Immature natural killer cell (primary cell): ENCODE measurements at regions not wholly inside any gene's neighbourhood (a gene's known extent, or its start where the extent isn't known, plus 50 kb on each side); places are given as distances from the start of the nearest gene placed in this dataset.
"Not testable (repeated sequence)": the region's sequence is repeated elsewhere in the genome, so short reads cannot be mapped to it uniquely, and the experiment has no call there.

Source experiments
- DNase-seq, 3 donors: peaks; one replicate each; pipeline ENCODE4 v3.0.0; 2022; ENCODE audit warnings: mixed read lengths in 1 of 3
- H3K27ac Mint-ChIP-seq, 6 donors: one replicate each; pipeline ENCODE4 v1.8.0; 2020; ENCODE audit warnings: mixed read lengths in 6 of 6, mild to moderate bottlenecking in 5 of 6, inconsistent platforms in 4 of 6, moderate library complexity in 3 of 6
- H3K27me3 Mint-ChIP-seq, 3 donors: one replicate each; pipeline ENCODE4 v1.8.0; 2020 to 2021; ENCODE audit warnings: low read depth in 3 of 3, mild to moderate bottlenecking in 3 of 3, mixed read lengths in 3 of 3, moderate library complexity in 3 of 3, inconsistent platforms in 1 of 3
- H3K36me3 Mint-ChIP-seq, 3 donors: one replicate each; pipeline ENCODE4 v1.8.0; 2020; ENCODE audit warnings: mixed read lengths in 3 of 3, inconsistent platforms in 2 of 3, mild to moderate bottlenecking in 2 of 3
- H3K4me1 Mint-ChIP-seq, 2 donors: one replicate each; pipeline ENCODE4 v1.8.0; 2020; ENCODE audit warnings: inconsistent platforms in 2 of 2, mild to moderate bottlenecking in 2 of 2, mixed read lengths in 2 of 2, moderate library complexity in 1 of 2
- H3K4me3 Mint-ChIP-seq, 5 donors: one replicate each; pipeline ENCODE4 v1.8.0; 2020; ENCODE audit warnings: mild to moderate bottlenecking in 5 of 5, mixed read lengths in 5 of 5, inconsistent platforms in 3 of 5, moderate library complexity in 3 of 5
- H3K9me3 Mint-ChIP-seq, 6 donors: one replicate each; pipeline ENCODE4 v1.8.0; 2020; ENCODE audit warnings: mild to moderate bottlenecking in 6 of 6, mixed read lengths in 6 of 6, inconsistent platforms in 4 of 6, moderate library complexity in 3 of 6

DNA sequence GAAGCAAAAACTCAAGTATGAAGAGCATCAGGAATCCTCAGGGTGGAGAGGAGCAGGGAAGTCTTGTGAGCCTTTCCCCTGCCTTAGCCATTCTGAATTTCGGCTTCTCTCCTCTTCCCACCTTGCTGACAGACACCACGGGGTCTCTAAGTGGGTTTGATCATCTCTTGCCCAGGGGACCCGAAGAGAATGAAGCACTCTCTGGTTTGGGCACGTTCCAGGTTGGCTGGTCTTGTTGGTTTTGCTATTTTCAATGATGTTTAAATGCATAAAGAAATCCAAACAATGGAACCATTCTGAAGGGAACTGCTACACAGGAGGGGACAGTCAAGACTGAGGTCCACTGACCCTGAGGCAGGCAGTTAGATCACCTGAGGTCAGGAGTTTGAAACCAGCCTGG, 131.7 kb downstream of the PXDC1 start:
- Mint-ChIP-seq H3K9me3 (no peaks in the 10 kb centered on the region), H3K27me3 (peaks cover 1 to 16% (median 2%) of the 10 kb centered on the region in 3 donors), H3K4me3 (no peak overlapping the region), H3K27ac (no peak overlapping the region), H3K4me1 (peaks cover 2 to 6% of the 10 kb centered on the region in 2 donors), H3K36me3 (no peaks in the 10 kb centered on the region)
- no peak for DNase-seq

DNA sequence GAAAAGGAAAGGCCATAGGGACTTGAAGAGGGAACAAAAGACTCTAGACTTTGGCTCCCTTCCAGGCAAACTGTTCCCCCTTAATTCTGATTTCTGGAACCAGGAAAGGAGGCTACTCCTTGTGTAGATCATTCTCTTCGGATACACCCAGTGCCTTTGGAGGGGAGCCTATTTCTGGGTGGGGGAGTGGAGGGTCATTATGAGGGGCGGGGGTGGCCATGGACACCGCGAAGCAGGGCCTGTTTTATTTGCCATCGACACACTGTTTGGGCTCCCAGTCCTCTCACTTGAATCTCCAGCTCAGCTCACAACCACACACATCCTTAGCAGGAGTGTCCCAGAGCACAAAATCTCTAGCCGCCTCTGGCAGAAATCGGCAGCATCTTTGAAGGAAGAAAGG, 132.3 kb downstream of the PXDC1 start:
- no peak for DNase-seq

DNA sequence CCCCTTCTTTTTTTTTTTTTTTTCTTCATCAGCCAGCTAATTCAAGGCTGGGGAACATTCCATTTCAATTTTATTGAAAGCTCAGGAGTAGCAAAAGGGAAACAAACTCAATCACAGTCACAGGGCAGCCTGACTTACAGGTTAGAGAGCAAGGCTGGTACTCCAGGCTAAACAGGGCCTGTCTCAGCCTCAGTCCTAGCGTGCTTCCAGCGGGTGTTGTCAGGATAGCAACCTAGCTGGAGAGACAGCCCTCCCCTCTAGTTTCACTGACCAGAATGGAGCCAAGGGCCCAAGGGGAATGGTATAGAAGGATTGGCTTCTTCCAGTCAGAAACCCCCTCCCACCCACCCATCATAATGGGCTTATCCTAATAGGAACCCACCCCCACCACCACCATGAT, 132.9 kb downstream of the PXDC1 start:
- Mint-ChIP-seq H3K27me3 (peaks cover 1 to 16% (median 2%) of the 10 kb centered on the region in 3 donors), H3K27ac (no peak overlapping the region), H3K36me3 (no peaks in the 10 kb centered on the region), H3K4me1 (peaks cover 2 to 4% of the 10 kb centered on the region in 2 donors), H3K4me3 (no peak overlapping the region), H3K9me3 (no peaks in the 10 kb centered on the region)
- DNase-seq = no peak

More for the DNA sequence above, 132.3 kb downstream of the PXDC1 start:
- Mint-ChIP-seq H3K36me3 (no peaks in the 10 kb centered on the region), H3K4me1 (peaks cover 2 to 6% of the 10 kb centered on the region in 2 donors), H3K4me3 (no peak overlapping the region), H3K27me3 (peaks cover 1 to 16% (median 2%) of the 10 kb centered on the region in 3 donors), H3K27ac (no peak overlapping the region), H3K9me3 (no peaks in the 10 kb centered on the region)

DNA sequence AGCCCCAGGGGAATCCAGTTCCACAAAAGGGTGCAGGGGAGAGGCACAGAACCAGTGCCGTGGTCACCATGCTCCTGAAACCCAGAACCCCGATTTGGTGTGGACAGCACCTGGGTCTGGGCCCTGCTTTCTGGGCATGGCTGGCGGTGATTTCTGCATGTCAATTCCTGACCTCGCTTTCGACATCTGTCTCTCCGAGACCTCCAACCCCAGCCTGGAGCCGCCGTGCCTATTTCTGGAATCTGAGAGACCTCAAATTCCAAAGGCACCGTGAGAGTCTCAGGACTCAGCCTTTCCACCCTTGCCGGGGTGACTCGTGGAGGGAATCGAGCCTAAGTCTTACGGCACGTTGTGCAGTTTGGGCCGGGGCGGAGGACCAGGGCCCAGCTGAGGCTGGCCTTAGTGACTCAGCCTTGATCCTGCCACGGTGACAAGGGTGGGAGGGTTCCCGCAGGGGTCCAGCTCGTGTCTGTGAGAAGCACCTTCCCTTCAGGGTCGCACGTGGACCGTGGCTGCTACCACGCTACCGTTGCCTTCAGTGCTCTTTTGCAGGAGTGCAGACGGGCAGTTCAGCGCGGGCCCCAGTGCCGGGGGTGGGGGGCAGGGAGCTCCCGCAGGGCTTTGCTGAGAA, 133.7 kb downstream of the PXDC1 start:
- no peaks in the 10 kb centered on the region for H3K4me1 Mint-ChIP-seq
- DNase-seq = no peak
- no peak overlapping the region for H3K27ac Mint-ChIP-seq
- no peaks in the 10 kb centered on the region for H3K36me3 Mint-ChIP-seq
- H3K4me3 Mint-ChIP-seq = no peak overlapping the region
- peaks cover 0 to 12% (median 4%) of the 10 kb centered on the region in 3 donors for H3K27me3 Mint-ChIP-seq
- no peaks in the 10 kb centered on the region for H3K9me3 Mint-ChIP-seq

GRCh38 chr6:3617192-3617631, 134.3 kb downstream of the PXDC1 start:
- Mint-ChIP-seq H3K27ac (no peak overlapping the region), H3K27me3 (peaks cover 0 to 7% (median 4%) of the 10 kb centered on the region in 3 donors), H3K9me3 (no peaks in the 10 kb centered on the region), H3K36me3 (no peaks in the 10 kb centered on the region), H3K4me1 (no peaks in the 10 kb centered on the region), H3K4me3 (no peak overlapping the region)
- DNase-seq = no peak

GRCh38 chr6:3616565-3617176, 134.8 kb downstream of the PXDC1 start:
- Mint-ChIP-seq H3K4me1 (no peaks in the 10 kb centered on the region), H3K4me3 (no peak overlapping the region), H3K9me3 (no peaks in the 10 kb centered on the region), H3K36me3 (no peaks in the 10 kb centered on the region), H3K27me3 (peaks cover 0 to 7% (median 4%) of the 10 kb centered on the region in 3 donors), H3K27ac (no peak overlapping the region)
- no peak for DNase-seq

DNA sequence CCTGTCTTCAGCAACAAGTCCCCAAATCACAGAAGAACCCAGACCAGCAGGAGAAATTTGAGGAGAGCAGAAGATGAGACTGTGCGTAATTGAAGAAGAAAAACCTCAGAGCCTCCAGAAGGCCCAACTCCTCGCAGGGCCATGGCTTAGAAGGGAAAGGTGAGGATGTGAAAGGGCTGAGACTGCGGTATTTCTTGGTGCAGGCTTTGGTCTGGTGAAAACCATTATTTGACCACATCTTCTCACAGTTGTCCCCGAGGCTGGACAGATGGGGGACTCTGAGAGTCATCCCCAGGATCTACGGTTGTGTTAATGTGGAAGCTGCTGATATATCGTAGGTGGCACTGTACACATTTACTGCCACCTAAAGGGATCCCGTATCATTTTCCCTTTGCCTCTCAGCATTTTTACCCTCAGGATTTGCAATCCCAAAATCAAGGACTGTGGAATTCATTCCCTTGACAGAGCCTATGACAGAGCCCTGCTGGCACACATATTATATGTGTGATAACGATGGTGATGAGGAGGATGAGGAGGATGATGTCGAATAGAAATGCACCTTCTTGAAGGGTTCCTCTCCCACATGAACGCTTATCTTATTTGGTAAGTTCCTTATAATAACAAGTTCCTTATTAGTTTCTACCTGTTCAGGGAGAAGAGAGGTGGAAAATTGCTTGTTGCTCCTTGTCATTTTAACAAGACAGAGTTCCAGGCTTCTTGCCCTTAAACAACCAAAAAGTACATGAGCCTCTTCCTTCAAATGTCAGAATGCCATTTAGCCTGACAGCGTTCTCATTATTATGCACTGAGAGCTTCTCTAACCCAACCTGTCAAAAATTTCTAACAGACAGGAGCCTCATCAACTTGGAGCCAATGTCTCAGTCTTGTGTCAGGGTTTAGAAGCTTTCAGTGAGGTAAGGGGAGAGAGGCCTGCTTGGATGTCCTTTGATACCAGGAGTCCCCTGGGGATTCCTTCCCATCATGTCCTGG, 135.8 kb downstream of the PXDC1 start:
- H3K9me3 Mint-ChIP-seq = no peaks in the 10 kb centered on the region
- H3K27ac Mint-ChIP-seq = no peak overlapping the region
- DNase-seq = no peak
- no peak overlapping the region for H3K4me3 Mint-ChIP-seq
- H3K27me3 Mint-ChIP-seq = peaks cover 1 to 10% (median 4%) of the 10 kb centered on the region in 3 donors
- no peaks in the 10 kb centered on the region for H3K4me1 Mint-ChIP-seq
- H3K36me3 Mint-ChIP-seq = no peaks in the 10 kb centered on the region

DNA sequence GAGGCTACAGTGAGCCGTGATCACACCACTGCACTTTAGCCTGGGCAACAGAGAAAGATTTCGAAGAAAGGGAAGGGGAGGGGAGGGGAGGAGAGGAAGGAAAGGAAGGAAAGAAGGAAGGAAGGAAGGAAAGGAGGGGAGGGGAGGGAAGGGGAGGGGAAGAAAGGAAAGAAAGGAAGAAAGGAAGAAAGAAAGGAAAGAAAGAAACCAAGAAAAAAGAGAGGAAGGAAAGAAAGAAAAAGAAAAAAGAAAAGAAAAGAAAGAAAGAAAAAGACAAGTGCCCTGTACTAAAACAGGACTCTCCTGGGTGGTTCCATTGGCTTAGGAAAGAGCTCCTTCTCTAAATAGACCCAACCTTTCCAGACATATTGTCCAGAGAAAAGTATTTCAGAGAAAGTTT, 136.6 kb downstream of the PXDC1 start:
- H3K36me3 Mint-ChIP-seq = no peaks in the 10 kb centered on the region
- no peaks in the 10 kb centered on the region for H3K4me1 Mint-ChIP-seq
- no peak overlapping the region for H3K4me3 Mint-ChIP-seq
- no peaks in the 10 kb centered on the region for H3K9me3 Mint-ChIP-seq
- no peak for DNase-seq
- peaks cover 1 to 10% (median 4%) of the 10 kb centered on the region in 3 donors for H3K27me3 Mint-ChIP-seq
- H3K27ac Mint-ChIP-seq = no peak overlapping the region

DNA sequence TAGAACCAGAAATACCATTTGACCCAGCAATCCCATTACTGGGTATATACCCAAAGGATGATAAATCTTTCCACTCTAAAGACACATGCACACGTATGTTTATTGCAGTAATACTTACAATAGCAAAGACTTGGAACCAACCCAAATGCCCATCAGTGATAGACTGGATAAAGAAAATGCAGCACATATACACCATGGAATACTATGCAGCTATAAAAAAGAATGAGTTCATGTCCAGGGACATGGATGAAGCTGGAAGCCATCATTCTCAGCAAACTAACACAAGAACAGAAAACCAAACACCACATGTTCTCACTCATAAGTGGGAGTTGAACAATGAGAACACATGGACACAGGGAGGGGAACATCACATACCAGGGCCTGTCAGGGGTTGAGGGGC, 137.9 kb downstream of the PXDC1 start:
- not testable (repeated sequence) for DNase-seq, H3K27ac Mint-ChIP-seq, H3K27me3 Mint-ChIP-seq, H3K36me3 Mint-ChIP-seq, H3K4me3 Mint-ChIP-seq, H3K9me3 Mint-ChIP-seq, H3K4me1 Mint-ChIP-seq

- H3K9me3 Mint-ChIP-seq = no peaks in the 10 kb centered on the region
- DNase-seq = no peak
- H3K4me1 Mint-ChIP-seq = no peaks in the 10 kb centered on the region
- no peaks in the 10 kb centered on the region for H3K36me3 Mint-ChIP-seq
- H3K27ac Mint-ChIP-seq = no peak overlapping the region
- peaks cover 1 to 5% (median 4%) of the 10 kb centered on the region in 3 donors for H3K27me3 Mint-ChIP-seq
- no peak overlapping the region for H3K4me3 Mint-ChIP-seq
Observed at GRCh38 chr6:3612341-3613041, 139.0 kb downstream of the PXDC1 start.

DNA sequence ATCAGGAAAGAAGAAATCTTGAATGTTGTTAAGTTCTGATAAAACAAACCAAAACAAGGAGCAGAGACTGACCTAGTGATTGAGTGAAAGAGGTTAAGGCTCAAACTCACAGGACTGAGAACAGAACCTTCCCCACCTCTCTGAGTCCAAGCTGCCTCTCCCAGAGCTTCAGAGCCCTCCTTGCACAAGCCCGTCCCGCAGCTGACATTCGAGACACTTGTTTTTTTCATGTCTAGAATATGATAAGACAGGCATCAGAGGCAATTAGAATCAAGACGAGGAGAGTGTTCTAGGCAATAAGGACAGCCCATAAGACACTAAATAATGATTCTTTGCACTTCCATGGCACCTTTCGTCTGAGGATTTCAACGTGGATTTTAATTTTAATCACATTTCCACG, 140.6 kb downstream of the PXDC1 start:
- Mint-ChIP-seq H3K4me3 (no peak overlapping the region), H3K27me3 (peaks cover 1 to 5% (median 4%) of the 10 kb centered on the region in 3 donors)

GRCh38 chr6:3610206-3610605, 141.3 kb downstream of the PXDC1 start:
- Mint-ChIP-seq H3K27ac (no peak overlapping the region), H3K9me3 (no peaks in the 10 kb centered on the region), H3K27me3 (peaks cover 1 to 5% (median 3%) of the 10 kb centered on the region in 3 donors), H3K36me3 (no peaks in the 10 kb centered on the region), H3K4me1 (no peaks in the 10 kb centered on the region), H3K4me3 (no peak overlapping the region)
- DNase-seq = no peak

More for the DNA sequence above, 140.6 kb downstream of the PXDC1 start:
- H3K27ac Mint-ChIP-seq = no peak overlapping the region
- DNase-seq = no peak
- H3K36me3 Mint-ChIP-seq = no peaks in the 10 kb centered on the region
- no peaks in the 10 kb centered on the region for H3K9me3 Mint-ChIP-seq
- no peaks in the 10 kb centered on the region for H3K4me1 Mint-ChIP-seq

DNA sequence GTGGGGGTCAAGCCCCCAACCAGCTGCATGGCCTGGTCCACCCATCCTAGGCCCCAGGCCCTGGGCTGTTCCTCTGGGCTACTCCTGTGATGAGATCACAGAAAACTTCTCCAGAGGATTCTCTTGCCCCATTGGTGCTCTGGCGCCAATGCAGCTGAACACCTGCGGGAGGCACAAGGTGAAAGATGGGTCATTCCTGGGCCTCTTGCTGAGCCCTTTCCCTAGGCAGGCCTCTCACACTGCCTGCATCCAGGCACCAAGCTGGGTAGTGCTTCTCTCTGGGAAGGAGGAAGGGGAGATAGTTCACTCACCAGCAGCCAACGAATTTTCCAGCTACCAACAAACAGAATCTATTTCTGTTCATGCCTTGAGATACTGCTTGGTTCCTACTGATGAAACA, 142.1 kb downstream of the PXDC1 start:
- no peaks in the 10 kb centered on the region for H3K4me1 Mint-ChIP-seq
- H3K4me3 Mint-ChIP-seq = no peak overlapping the region
- no peak overlapping the region for H3K27ac Mint-ChIP-seq
- DNase-seq = no peak
- H3K36me3 Mint-ChIP-seq = no peaks in the 10 kb centered on the region
- no peaks in the 10 kb centered on the region for H3K9me3 Mint-ChIP-seq
- H3K27me3 Mint-ChIP-seq = peaks cover 1 to 8% (median 3%) of the 10 kb centered on the region in 3 donors
